Gastroesophageal sphincter (tissue), 3 donors: ENCODE measurements at regions not wholly inside any gene's neighbourhood (a gene's known extent, or its start where the extent isn't known, plus 50 kb on each side); places are given as distances from the start of the nearest gene placed in this dataset.

Experiments
- POLR2A ChIP-seq, 2 donors: fragments of 450-650 bp; IDR thresholded peaks; one replicate each; pipeline ENCODE4 v1.6.1; 2017; ENCODE audit warnings: antibody characterized with exemption in 2 of 2, mild to moderate bottlenecking in 2 of 2, moderate library complexity in 1 of 2
- POLR2AphosphoS5 ChIP-seq: sonication (generic); formaldehyde crosslinking; IDR thresholded peaks from one replicate; pipeline ENCODE4 v1.6.1; 2017; ENCODE audit warnings: antibody characterized with exemption
- TF ChIP-seq, protein P1 (sequence below), 4 experiments: fragments of 200-600 bp in 2 of 4; fragments of 450-650 bp in 2 of 4; sonication (generic) in 1 of 4; IDR thresholded peaks; one replicate each; pipeline ENCODE4 v1.5.1; 2017 to 2019; ENCODE audit warnings: antibody characterized with exemption in 4 of 4, mild to moderate bottlenecking in 2 of 4, moderate library complexity in 2 of 4

DNA sequence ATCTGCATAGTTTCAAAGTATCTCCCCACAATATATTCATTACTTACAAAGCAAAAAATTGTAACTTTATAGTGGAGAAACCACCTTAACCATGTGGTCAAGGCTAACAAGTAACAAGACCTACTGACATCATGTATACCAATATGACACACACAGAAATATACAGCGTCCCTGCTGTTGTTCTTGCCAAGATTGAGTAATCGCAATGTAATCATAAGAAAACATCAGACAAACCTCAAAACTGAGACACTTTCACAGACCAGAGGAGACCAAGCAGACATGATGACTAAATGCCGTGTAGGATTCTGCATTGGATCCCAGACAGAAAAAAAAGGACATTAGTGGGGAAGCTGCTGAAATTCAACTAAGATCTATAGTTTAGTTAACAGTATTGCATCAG lies 123.0 kb downstream of the ACAA2 start:
- TF ChIP-seq, protein P1, sequence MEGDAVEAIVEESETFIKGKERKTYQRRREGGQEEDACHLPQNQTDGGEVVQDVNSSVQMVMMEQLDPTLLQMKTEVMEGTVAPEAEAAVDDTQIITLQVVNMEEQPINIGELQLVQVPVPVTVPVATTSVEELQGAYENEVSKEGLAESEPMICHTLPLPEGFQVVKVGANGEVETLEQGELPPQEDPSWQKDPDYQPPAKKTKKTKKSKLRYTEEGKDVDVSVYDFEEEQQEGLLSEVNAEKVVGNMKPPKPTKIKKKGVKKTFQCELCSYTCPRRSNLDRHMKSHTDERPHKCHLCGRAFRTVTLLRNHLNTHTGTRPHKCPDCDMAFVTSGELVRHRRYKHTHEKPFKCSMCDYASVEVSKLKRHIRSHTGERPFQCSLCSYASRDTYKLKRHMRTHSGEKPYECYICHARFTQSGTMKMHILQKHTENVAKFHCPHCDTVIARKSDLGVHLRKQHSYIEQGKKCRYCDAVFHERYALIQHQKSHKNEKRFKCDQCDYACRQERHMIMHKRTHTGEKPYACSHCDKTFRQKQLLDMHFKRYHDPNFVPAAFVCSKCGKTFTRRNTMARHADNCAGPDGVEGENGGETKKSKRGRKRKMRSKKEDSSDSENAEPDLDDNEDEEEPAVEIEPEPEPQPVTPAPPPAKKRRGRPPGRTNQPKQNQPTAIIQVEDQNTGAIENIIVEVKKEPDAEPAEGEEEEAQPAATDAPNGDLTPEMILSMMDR (IDR thresholded peaks at IDR 0.05), result no peak
- TF ChIP-seq POLR2A (IDR thresholded peaks at IDR 0.05), result no peak
- TF ChIP-seq POLR2AphosphoS5, result no peak
